H1 (cell line): ENCODE measurements at regions not wholly inside any gene's neighbourhood (a gene's known extent, or its start where the extent isn't known, plus 50 kb on each side); places are given as distances from the start of the nearest gene placed in this dataset.
A peak's percentile ranks its signal among the peaks of the same experiment; 100 is the strongest.

Experiments used
- CTCF ChIA-PET: fragments of 300-600 bp; sonication (Branson Sonifier 250); formaldehyde crosslinking; loops from one replicate; lab custom pipeline; 2021; ENCODE audit not compliant: partially characterized antibody; lab: Charles Lee
- POLR2A ChIA-PET: fragments of 300-600 bp; sonication (Branson Sonifier 250); formaldehyde crosslinking; loops from one replicate; lab custom pipeline; 2021; ENCODE audit warnings: inconsistent platforms; ENCODE audit not compliant: partially characterized antibody; lab: Charles Lee
- DNase-seq, 2 experiments: peaks; one replicate each; pipeline versions ENCODE4 v3.0.0 to v3.0.0-alpha.2; 2010 to 2022; ENCODE audit warnings: low spot score in 2 of 2, low read depth in 1 of 2, mixed read lengths in 1 of 2
- FAIRE-seq: peaks from 2 replicates; lab custom pipeline; 2011; peaks lifted over from hg19 to GRCh38; lab: Jason Lieb, UNC
- H2AFZ ChIP-seq: 2 replicates; pipeline ENCODE4 v1.8.1; 2012; ENCODE audit warnings: low read length, inconsistent platforms
- H2AK5ac ChIP-seq: 2 replicates; pipeline ENCODE4 v1.6.1; 2013; ENCODE audit warnings: low read depth, low read length
- H2BK120ac ChIP-seq: replicated peaks from 2 replicates; pipeline ENCODE3; 2013; ENCODE audit warnings: low read depth, low read length, inconsistent platforms
- H2BK12ac ChIP-seq: 2 replicates; pipeline ENCODE4 v1.6.1; 2013; ENCODE audit warnings: low read depth, low read length
- H2BK15ac ChIP-seq: 2 replicates; pipeline ENCODE4 v1.6.1; 2013; ENCODE audit warnings: low read length
- H2BK20ac ChIP-seq: 2 replicates; pipeline ENCODE4 v1.6.1; 2013; ENCODE audit warnings: low read length
- H2BK5ac ChIP-seq: 2 replicates; pipeline ENCODE4 v1.6.1; 2013; ENCODE audit warnings: low read depth, low read length
- H3K14ac ChIP-seq: 2 replicates; pipeline ENCODE4 v1.6.1; 2013; ENCODE audit warnings: inconsistent platforms; ENCODE audit not compliant: insufficient read length
- H3K18ac ChIP-seq: 2 replicates; pipeline ENCODE4 v1.6.1; 2013; ENCODE audit warnings: low read length; ENCODE audit errors: extremely low read depth
- H3K23ac ChIP-seq: 2 replicates; pipeline ENCODE4 v1.6.1; 2013; ENCODE audit warnings: inconsistent platforms; ENCODE audit not compliant: insufficient read length
- H3K23me2 ChIP-seq: 2 replicates; pipeline ENCODE4 v1.6.1; 2013; ENCODE audit warnings: low read depth, low read length
- H3K27ac ChIP-seq: 2 replicates; pipeline ENCODE4 v1.6.1; 2011; ENCODE audit warnings: low read depth, low read length, inconsistent platforms
- H3K27me3 ChIP-seq, 4 experiments: replicated peaks in 1 of 4; 1 replicate in 1 of 4; 2 replicates in 3 of 4; pipeline versions ENCODE4 v1.6.1 to v1.8.1; 2011 to 2013; ENCODE audit warnings: low read length in 3 of 4, mild to moderate bottlenecking in 3 of 4, inconsistent platforms in 2 of 4, mixed read lengths in 2 of 4, moderate library complexity in 1 of 4; ENCODE audit not compliant: control insufficient read depth in 3 of 4, insufficient read depth in 3 of 4; ENCODE audit errors: extremely low read depth in 1 of 4
- H3K36me3 ChIP-seq, 4 experiments: 2 replicates each; pipeline versions ENCODE4 v1.6.1 to v1.8.1; 2011 to 2013; ENCODE audit warnings: mild to moderate bottlenecking in 4 of 4, low read length in 3 of 4, moderate library complexity in 2 of 4, control low read depth in 1 of 4, inconsistent platforms in 1 of 4; ENCODE audit not compliant: insufficient read depth in 4 of 4, control insufficient read depth in 2 of 4
- H3K4ac ChIP-seq: replicated peaks from 2 replicates; pipeline ENCODE3; 2013; ENCODE audit warnings: low read length, low read depth, mixed read lengths, inconsistent platforms; ENCODE audit not compliant: insufficient read length
- H3K4me1 ChIP-seq, 4 experiments: replicated peaks in 1 of 4; 1 replicate in 1 of 4; 2 replicates in 3 of 4; pipeline versions ENCODE4 v1.6.1 to v1.8.1; 2011 to 2013; ENCODE audit warnings: low read length in 3 of 4, inconsistent platforms in 2 of 4, mixed read lengths in 1 of 4; ENCODE audit not compliant: insufficient read depth in 4 of 4, control insufficient read depth in 3 of 4
- H3K4me2 ChIP-seq, 2 experiments: 2 replicates each; pipeline versions ENCODE4 v1.6.1 to v1.8.1; 2011 to 2013; ENCODE audit warnings: low read depth in 2 of 2, low read length in 2 of 2, control low read depth in 1 of 2, inconsistent platforms in 1 of 2, mild to moderate bottlenecking in 1 of 2; ENCODE audit not compliant: insufficient read depth in 1 of 2
- H3K4me3 ChIP-seq, 4 experiments: fragments of 200-600, 300-600 bp in 1 of 4; sonication (generic), shearing (Covaris generic), sonication (Bioruptor Twin) in 1 of 4; 2 replicates each; pipeline versions ENCODE4 v1.5.1 to v1.8.1; 2011 to 2016; ENCODE audit warnings: low read length in 4 of 4, low read depth in 3 of 4, control low read depth in 2 of 4, inconsistent platforms in 2 of 4, mild to moderate bottlenecking in 2 of 4, mixed read lengths in 1 of 4, moderate library complexity in 1 of 4; ENCODE audit not compliant: insufficient read depth in 2 of 4; ENCODE audit errors: extremely low read depth in 1 of 4
- H3K56ac ChIP-seq: replicated peaks from 2 replicates; pipeline ENCODE3; 2013; ENCODE audit warnings: low read depth, mild to moderate bottlenecking, mixed read lengths, low read length, inconsistent platforms; ENCODE audit not compliant: insufficient read length
- H3K79me1 ChIP-seq: 2 replicates; pipeline ENCODE4 v1.6.1; 2013; ENCODE audit warnings: low read depth, low read length, control low read depth
- H3K79me2 ChIP-seq, 2 experiments: 2 replicates each; pipeline versions ENCODE4 v1.6.1 to v1.8.1; 2012 to 2013; ENCODE audit warnings: low read length in 2 of 2, mild to moderate bottlenecking in 2 of 2, inconsistent platforms in 1 of 2; ENCODE audit not compliant: insufficient read depth in 2 of 2, control insufficient read depth in 1 of 2
- H3K9ac ChIP-seq, 4 experiments: replicated peaks in 1 of 4; 1 replicate in 1 of 4; 2 replicates in 3 of 4; pipeline versions ENCODE4 v1.6.1 to v1.8.1; 2011 to 2013; ENCODE audit warnings: low read depth in 3 of 4, low read length in 3 of 4, control low read depth in 2 of 4, mild to moderate bottlenecking in 2 of 4, moderate library complexity in 2 of 4, inconsistent platforms in 1 of 4; ENCODE audit errors: extremely low read depth in 1 of 4
- H3K9me3 ChIP-seq, 2 experiments: 2 replicates each; pipeline versions ENCODE4 v1.6.1 to v1.8.1; 2012 to 2013; ENCODE audit warnings: mild to moderate bottlenecking in 2 of 2, moderate library complexity in 2 of 2, control low read depth in 1 of 2, inconsistent platforms in 1 of 2, low read depth in 1 of 2, low read length in 1 of 2, mixed read lengths in 1 of 2; ENCODE audit not compliant: insufficient read depth in 2 of 2
- H4K20me1 ChIP-seq, 2 experiments: replicated peaks in 1 of 2; 2 replicates each; pipeline versions ENCODE3 to v1.8.1; 2011 to 2013; ENCODE audit warnings: inconsistent platforms in 2 of 2, low read length in 2 of 2, mild to moderate bottlenecking in 1 of 2; ENCODE audit not compliant: insufficient read depth in 2 of 2, control insufficient read depth in 1 of 2
- H4K5ac ChIP-seq: 2 replicates; pipeline ENCODE4 v1.6.1; 2013; ENCODE audit warnings: low read length, low read depth, mixed read lengths, inconsistent platforms; ENCODE audit not compliant: insufficient read length
- H4K8ac ChIP-seq: 2 replicates; pipeline ENCODE4 v1.8.0; 2013; ENCODE audit warnings: mild to moderate bottlenecking, moderate library complexity, low read length, inconsistent platforms; ENCODE audit not compliant: insufficient read depth; ENCODE audit errors: extremely low read depth
- H4K91ac ChIP-seq: replicated peaks from 2 replicates; pipeline ENCODE3; 2013; ENCODE audit warnings: low read length, mixed read lengths, inconsistent platforms; ENCODE audit not compliant: insufficient read length
- CTCF ChIP-seq, 3 experiments: IDR thresholded peaks; 1 replicate in 2 of 3; 2 replicates in 1 of 3; pipeline versions ENCODE4 v1.5.1 to v1.6.1; 2011; ENCODE audit warnings: low read length in 3 of 3, mild to moderate bottlenecking in 3 of 3, inconsistent platforms in 2 of 3, low read depth in 1 of 3, moderate library complexity in 1 of 3; ENCODE audit not compliant: insufficient read depth in 1 of 3; ENCODE audit errors: control extremely low read depth in 1 of 3
- EP300 ChIP-seq, 2 experiments: IDR thresholded peaks; 1 replicate in 1 of 2; 2 replicates in 1 of 2; pipeline ENCODE4 v1.6.1; 2011 to 2012; ENCODE audit warnings: low read depth in 2 of 2, low read length in 2 of 2, mild to moderate bottlenecking in 2 of 2, borderline replicate concordance in 1 of 2, inconsistent platforms in 1 of 2, moderate library complexity in 1 of 2
- KDM5A ChIP-seq: fragments of 200-600 bp; IDR thresholded peaks from 2 replicates; pipeline ENCODE4 v1.7.1; 2012; ENCODE audit warnings: mild to moderate bottlenecking, low read length, inconsistent platforms, mixed read lengths
- MAFK ChIP-seq: IDR thresholded peaks from 2 replicates; pipeline ENCODE4 v1.6.1; 2012; ENCODE audit warnings: low read depth, mild to moderate bottlenecking, improper control_type of control experiment, low read length
- RBBP5 ChIP-seq: IDR thresholded peaks from 2 replicates; pipeline ENCODE4 v1.7.1; 2012; ENCODE audit warnings: low read depth, mild to moderate bottlenecking, inconsistent platforms, low read length, moderate library complexity, borderline replicate concordance
- RNF2 ChIP-seq: fragments of 200-900, 300-1000 bp; sonication (generic); IDR thresholded peaks from 2 replicates; pipeline ENCODE4 v1.7.1; 2016; ENCODE audit warnings: borderline replicate concordance, low read depth, mild to moderate bottlenecking, antibody characterized with exemption, low read length; ENCODE audit not compliant: poor library complexity, severe bottlenecking; ENCODE audit errors: missing control alignments
- SAP30 ChIP-seq: fragments of 300-600 bp; sonication (generic); IDR thresholded peaks from 2 replicates; pipeline ENCODE4 v1.7.1; 2012; ENCODE audit warnings: low read length, moderate library complexity, mild to moderate bottlenecking, inconsistent platforms; ENCODE audit not compliant: insufficient read depth, insufficient replicate concordance
- SIX5 ChIP-seq: IDR thresholded peaks from 2 replicates; pipeline ENCODE4 v1.6.1; 2011; ENCODE audit warnings: mild to moderate bottlenecking, low read depth, low read length
- SP4 ChIP-seq: IDR thresholded peaks from 2 replicates; pipeline ENCODE4 v1.6.1; 2012; ENCODE audit warnings: low read length, inconsistent platforms
- SRF ChIP-seq: IDR thresholded peaks from 2 replicates; pipeline ENCODE4 v1.6.1; 2011; ENCODE audit warnings: mild to moderate bottlenecking, low read depth, low read length, moderate library complexity
- TAF7 ChIP-seq: optimal IDR thresholded peaks from 2 replicates; pipeline ENCODE3; 2011; ENCODE audit warnings: low read depth, mild to moderate bottlenecking, inconsistent platforms, low read length, moderate library complexity, borderline replicate concordance
- YY1 ChIP-seq: IDR thresholded peaks from 2 replicates; pipeline ENCODE4 v1.6.1; 2011; ENCODE audit warnings: low read depth, mild to moderate bottlenecking, low read length
- WGBS, 2 experiments: shearing (Covaris generic) in 1 of 2; methylation state at CpG; one replicate each; pipeline versions ENCODE4 v1.1.6 to v1.1.7; 2013 to 2015; ENCODE audit warnings: low lambda C conversion rate in 2 of 2, mixed read lengths in 2 of 2, inconsistent platforms in 1 of 2, low coverage in 1 of 2, missing lambda C conversion rate in 1 of 2; ENCODE audit not compliant: insufficient replicate concordance in 2 of 2, insufficient coverage in 1 of 2, insufficient read length in 1 of 2; ENCODE audit errors: extremely low coverage in 1 of 2, missing lambda C conversion rate in 1 of 2; 5-methylcytosine and 5-hydroxymethylcytosine counted together

GRCh38 chr11:115886422-115886733 is 382.2 kb upstream of the CADM1 start:
- POLR2A ChIA-PET = no interaction called here
- no peak overlapping the region for H3K56ac ChIP-seq
- H3K79me1 ChIP-seq = no peaks in the 10 kb centered on the region
- no peak overlapping the region for H2BK120ac ChIP-seq
- H3K4me1 ChIP-seq = peaks cover 0 to 3% (median 0%) of the 10 kb centered on the region in 4 experiments; a peak in 1 of 7 replicates
- WGBS, 2 experiments = 88% methylated on average over 5 of the region's 5 CpGs; no CpG with 5 or more reads in 1 of the 2 experiments
- no peak overlapping the region for H4K5ac ChIP-seq
- H2AFZ ChIP-seq = no peak overlapping the region
- H2BK5ac ChIP-seq = no peak overlapping the region
- H3K79me2 ChIP-seq = no peaks in the 10 kb centered on the region
- H4K8ac ChIP-seq = no peak overlapping the region
- no peak overlapping the region for H3K4me3 ChIP-seq
- no peak for FAIRE-seq
- no peak overlapping the region for H3K4ac ChIP-seq
- no peak overlapping the region for H3K9ac ChIP-seq
- H3K36me3 ChIP-seq = no peaks in the 10 kb centered on the region; a peak in 1 of 8 replicates
- no peak for DNase-seq
- H2BK12ac ChIP-seq = no peak overlapping the region
- H3K9me3 ChIP-seq = peaks cover 0 to 2% of the 10 kb centered on the region in 2 experiments; a peak in 2 of 4 replicates
- no peak overlapping the region for H3K18ac ChIP-seq
- H2BK15ac ChIP-seq = no peak overlapping the region
- H2AK5ac ChIP-seq = no peak overlapping the region
- no peak overlapping the region for H3K27ac ChIP-seq
- H2BK20ac ChIP-seq = no peak overlapping the region
- no peak overlapping the region for H4K91ac ChIP-seq
- peaks cover 2% of the 10 kb centered on the region; the same call in 1 of the 2 replicates for H3K23me2 ChIP-seq
- no peak overlapping the region for H3K14ac ChIP-seq
- H3K27me3 ChIP-seq = no peaks in the 10 kb centered on the region
- H3K23ac ChIP-seq = no peak overlapping the region
- CTCF ChIA-PET = interaction anchor here (0.7 to 4.4 kb wide), 9 partner anchors 10 to 192 kb away, joined by 3 to 22 read pairs (median 5); no protein-coding TSS in a partner anchor
- H3K4me2 ChIP-seq = no peak overlapping the region
- no peaks in the 10 kb centered on the region for H4K20me1 ChIP-seq
- TF ChIP-seq TAF7 (no peak), SP4 (no peak), MAFK (no peak), SIX5 (no peak), SRF (no peak), RBBP5 (no peak), RNF2 (no peak), YY1 (no peak), CTCF (IDR thresholded peaks at IDR 0.05; ENCODE audit: control extremely low read depth in 1 of 3, insufficient read depth in 1 of 3, low read depth in 1 of 3, low read length in 3 of 3) (peak in 1 of 3 experiments; percentile 21; a peak in 1 of 4 replicates), EP300 (IDR thresholded peaks at IDR 0.05; ENCODE audit: borderline replicate concordance in 1 of 2, low read depth in 2 of 2, low read length in 2 of 2) (no peak), KDM5A (no peak), SAP30 (no peak)
